Kidney (tissue), 13 donors: ENCODE measurements at regions not wholly inside any gene's neighbourhood (a gene's known extent, or its start where the extent isn't known, plus 50 kb on each side); places are given as distances from the start of the nearest gene placed in this dataset.

Source experiments
- DNase-seq, 5 donors: peaks; one replicate each; pipeline ENCODE4 v3.0.0-alpha.2; 2013 to 2020
- FAIRE-seq: peaks from 2 replicates; lab custom pipeline; 2012; peaks lifted over from hg19 to GRCh38; lab: Jason Lieb, UNC
- H3K27ac ChIP-seq, 2 donors: one replicate each; pipeline ENCODE4 v1.7.0; 2013; ENCODE audit warnings: low read depth in 2 of 2, low read length in 2 of 2, inconsistent platforms in 1 of 2
- H3K27me3 ChIP-seq: one replicate; pipeline ENCODE4 v1.7.1; 2013; ENCODE audit warnings: low read length, inconsistent platforms; ENCODE audit not compliant: control insufficient read depth, insufficient read depth
- H3K36me3 ChIP-seq, 3 donors: one replicate each; pipeline versions ENCODE4 v1.7.0 to v1.7.1; 2013; ENCODE audit warnings: low read length in 3 of 3, control low read depth in 1 of 3, inconsistent platforms in 1 of 3; ENCODE audit not compliant: insufficient read depth in 3 of 3, control insufficient read depth in 2 of 3
- H3K4me1 ChIP-seq, 3 donors: one replicate each; pipeline versions ENCODE4 v1.7.0 to v1.7.1; 2013; ENCODE audit warnings: low read length in 3 of 3, inconsistent platforms in 1 of 3, low read depth in 1 of 3; ENCODE audit not compliant: control insufficient read depth in 2 of 3, insufficient read depth in 2 of 3
- H3K4me3 ChIP-seq, 3 donors: one replicate each; pipeline versions ENCODE4 v1.7.0 to v1.8.1; 2013; ENCODE audit warnings: low read length in 3 of 3, control low read depth in 1 of 3, inconsistent platforms in 1 of 3
- H3K9ac ChIP-seq, 3 donors: one replicate each; pipeline versions ENCODE4 v1.7.0 to v1.7.1; 2013; ENCODE audit warnings: low read length in 3 of 3, control low read depth in 1 of 3, inconsistent platforms in 1 of 3
- H3K9me3 ChIP-seq, 3 donors: one replicate each; pipeline versions ENCODE4 v1.7.0 to v1.7.1; 2013; ENCODE audit warnings: low read length in 3 of 3, control low read depth in 1 of 3, inconsistent platforms in 1 of 3; ENCODE audit not compliant: control insufficient read depth in 2 of 3, insufficient read depth in 1 of 3
- CTCF ChIP-seq: IDR thresholded peaks from 3 replicates; pipeline ENCODE4 v1.5.1; 2012; ENCODE audit warnings: mild to moderate bottlenecking, moderate library complexity, borderline replicate concordance; ENCODE audit not compliant: insufficient read depth; ENCODE audit errors: extremely low read depth
- intact Hi-C: fragments of 100-400 bp; cut with DNase I; formaldehyde crosslinking; loops from one replicate; pipeline ENCODE4 v1.11.1; 2022
- donor health status: control.
- donor health status: control.
- donor health status: control.
- donor health status: control.
- donor health status: control.
- donor health status: DM: yes; HTN: yes; CAD: no.
- donor health status: Normal renal cell carcinoma (clear cell type).

GRCh38 chrX:63511361-63511760 is 160.2 kb upstream of the SPIN4 start:
- DNase-seq (no peak), FAIRE-seq (no peak)
- H3K9me3 ChIP-seq = no peaks in the 10 kb centered on the region
- no peak overlapping the region for H3K27ac ChIP-seq
- intact Hi-C loops = no loop called here
- no peak for TF ChIP-seq CTCF
- H3K27me3 ChIP-seq = no peaks in the 10 kb centered on the region
- H3K36me3 ChIP-seq = no peaks in the 10 kb centered on the region
- H3K4me1 ChIP-seq = peaks cover 0 to 2% (median 0%) of the 10 kb centered on the region in 3 donors
- H3K4me3 ChIP-seq = no peak overlapping the region
- H3K9ac ChIP-seq = no peak overlapping the region

- Histone ChIP-seq H3K27me3 (no peaks in the 10 kb centered on the region), H3K4me1 (no peaks in the 10 kb centered on the region), H3K36me3 (no peaks in the 10 kb centered on the region), H3K4me3 (no peak overlapping the region), H3K9me3 (no peaks in the 10 kb centered on the region), H3K27ac (no peak overlapping the region), H3K9ac (no peak overlapping the region)
- DNase-seq (no peak), FAIRE-seq (no peak)
- no peak for TF ChIP-seq CTCF
- intact Hi-C loops = no loop called here
Measured at GRCh38 chrX:63508668-63509067, 157.5 kb upstream of the SPIN4 start.

- no peak for TF ChIP-seq CTCF
- no peaks in the 10 kb centered on the region for H3K36me3 ChIP-seq
- no peak overlapping the region for H3K4me3 ChIP-seq
- intact Hi-C loops = no loop called here
- peak in 2 of 5 donors; percentile 26 to 57 for DNase-seq
- H3K9ac ChIP-seq = no peak overlapping the region
- no peak overlapping the region for H3K27ac ChIP-seq
- no peaks in the 10 kb centered on the region for H3K27me3 ChIP-seq
- no peaks in the 10 kb centered on the region for H3K9me3 ChIP-seq
- no peaks in the 10 kb centered on the region for H3K4me1 ChIP-seq
- FAIRE-seq = peak; percentile 76
Measured at GRCh38 chrX:63506320-63506719, 155.2 kb upstream of the SPIN4 start.

- H3K27ac ChIP-seq = no peak overlapping the region
- H3K4me3 ChIP-seq = no peak overlapping the region
- FAIRE-seq (no peak), DNase-seq (peak in 2 of 5 donors; percentile 12 to 16)
- TF ChIP-seq CTCF = no peak
- H3K27me3 ChIP-seq = no peaks in the 10 kb centered on the region
- no peak overlapping the region for H3K9ac ChIP-seq
- H3K4me1 ChIP-seq = no peaks in the 10 kb centered on the region
- no peaks in the 10 kb centered on the region for H3K9me3 ChIP-seq
- intact Hi-C loops = no loop called here
- no peaks in the 10 kb centered on the region for H3K36me3 ChIP-seq
Measured at GRCh38 chrX:63503541-63503940, 152.4 kb upstream of the SPIN4 start.
